SH-SY5Y (cell line): ENCODE measurements at regions not wholly inside any gene's neighbourhood (a gene's known extent, or its start where the extent isn't known, plus 50 kb on each side); places are given as distances from the start of the nearest gene placed in this dataset.

ENCODE experiments used
- GATA2 ChIP-seq: IDR thresholded peaks from 2 replicates; pipeline ENCODE4 v1.6.1; 2011; ENCODE audit warnings: mild to moderate bottlenecking, low read depth, low read length
- GATA3 ChIP-seq: IDR thresholded peaks from 2 replicates; pipeline ENCODE4 v1.6.1; 2011; ENCODE audit warnings: low read depth, mild to moderate bottlenecking, low read length, moderate library complexity

DNA sequence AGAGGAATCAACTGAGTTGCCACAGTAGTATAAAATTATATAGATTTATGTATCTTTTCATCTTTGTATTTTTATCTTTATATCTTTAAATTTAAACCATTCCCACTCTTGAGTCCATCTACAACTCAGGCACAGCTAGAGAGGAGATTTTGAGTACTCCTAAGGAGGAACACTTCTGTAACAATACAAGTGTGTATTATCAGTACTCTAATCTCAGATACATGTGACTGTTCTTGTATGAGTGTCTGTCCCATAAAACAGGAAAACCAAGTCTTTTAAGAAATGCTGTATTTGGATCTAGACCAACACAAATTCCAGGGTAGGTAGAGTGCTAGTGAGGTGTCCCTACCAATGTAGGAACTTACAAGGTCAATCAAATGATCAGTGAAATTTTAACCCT is 1428.0 kb upstream of the LRRTM3 start:
- TF ChIP-seq GATA2 = no peak
- TF ChIP-seq GATA3 = no peak
